ENCODE measurements at regions not wholly inside any gene's neighbourhood (a gene's known extent, or its start where the extent isn't known, plus 50 kb on each side); places are given as distances from the start of the nearest gene placed in this dataset.
"Not testable (repeated sequence)": the region's sequence is repeated elsewhere in the genome, so short reads cannot be mapped to it uniquely, and the experiment has no call there.

- intact Hi-C loops (cut with micrococcal nuclease) (no loop called here), dilution Hi-C loops (cut with MboI; ENCODE audit: extremely low pct_ligation_motif_present, low sequenced_read_pairs) (no loop called here)
- H3K9ac ChIP-seq (replicated peaks; ENCODE audit: extremely low read depth, insufficient read depth, low read length): no peak overlapping the region
- no TSS peak for BruUV-seq (replicated peaks)
- H3K27ac ChIP-seq (ENCODE audit: insufficient read depth, low read depth, low read length): no peak overlapping the region
- H3K4me3 ChIP-seq (replicated peaks in 1 of 3; ENCODE audit: insufficient read depth in 1 of 3, low read depth in 1 of 3, low read length in 3 of 3): no peak overlapping the region
- H3K4me1 ChIP-seq (ENCODE audit: control insufficient read depth, extremely low read depth, insufficient read depth, low read length): peaks cover 4% of the 10 kb centered on the region
- H4K20me1 ChIP-seq (replicated peaks; ENCODE audit: control insufficient read depth, extremely low read depth, insufficient read depth, low read length): no peaks in the 10 kb centered on the region
- no peaks in the 10 kb centered on the region for H3K79me2 ChIP-seq (ENCODE audit: control insufficient read depth, insufficient read depth, low read length)
- no peaks in the 10 kb centered on the region for H3K27me3 ChIP-seq (ENCODE audit: control insufficient read depth in 2 of 2, insufficient read depth in 2 of 2, low read length in 2 of 2)
- FAIRE-seq (no peak), DNase-seq (ENCODE audit: low read depth, low spot score) (no peak)
- TF ChIP-seq JUN (IDR thresholded peaks at IDR 0.05; ENCODE audit: borderline replicate concordance, insufficient read depth, insufficient read length, low read depth) (no peak), MAX (IDR thresholded peaks at IDR 0.05; ENCODE audit: insufficient read depth, insufficient read length) (no peak), GATA2 (IDR thresholded peaks at IDR 0.05; ENCODE audit: insufficient read depth, insufficient read length, low read depth, low read length) (no peak), FOS (IDR thresholded peaks at IDR 0.05; ENCODE audit: borderline replicate concordance, insufficient read depth, low read length) (no peak), POLR2A (IDR thresholded peaks at IDR 0.05; ENCODE audit: low read depth, low read length) (no peak), CTCF (IDR thresholded peaks at IDR 0.05; ENCODE audit: extremely low read depth in 1 of 2, insufficient read depth in 1 of 2, low read depth in 1 of 2, low read length in 2 of 2) (no peak)
- H3K36me3 ChIP-seq (ENCODE audit: control insufficient read depth in 2 of 2, extremely low read depth in 1 of 2, insufficient read depth in 2 of 2, low read length in 2 of 2): no peaks in the 10 kb centered on the region
- H3K9me1 ChIP-seq (replicated peaks; ENCODE audit: control insufficient read depth, extremely low read depth, insufficient read depth, low read length): no peaks in the 10 kb centered on the region
- POLR2A ChIA-PET: no interaction called here
- no peak overlapping the region for H3K4me2 ChIP-seq (ENCODE audit: insufficient read depth, low read length)
- H2AFZ ChIP-seq (ENCODE audit: low read depth, low read length): no peak overlapping the region
- CTCF ChIA-PET: no interaction called here
- no peaks in the 10 kb centered on the region for H3K9me3 ChIP-seq (replicated peaks; ENCODE audit: control insufficient read depth, insufficient read depth, low read length)
Observed at GRCh38 chr20:63135411-63135810, 80.5 kb downstream of the YTHDF1 start.

GRCh38 chr20:63134711-63135361 is 81.1 kb downstream of the YTHDF1 start:
- H3K4me1 ChIP-seq (ENCODE audit: control insufficient read depth, extremely low read depth, insufficient read depth, low read length); dilution Hi-C loops (cut with MboI; ENCODE audit: extremely low pct_ligation_motif_present, low sequenced_read_pairs); H3K4me2 ChIP-seq (ENCODE audit: insufficient read depth, low read length); FAIRE-seq; H3K27me3 ChIP-seq (ENCODE audit: control insufficient read depth in 2 of 2, insufficient read depth in 2 of 2, low read length in 2 of 2); H3K9me3 ChIP-seq (replicated peaks; ENCODE audit: control insufficient read depth, insufficient read depth, low read length); CTCF ChIA-PET; H3K79me2 ChIP-seq (ENCODE audit: control insufficient read depth, insufficient read depth, low read length); H3K4me3 ChIP-seq (replicated peaks in 1 of 3; ENCODE audit: insufficient read depth in 1 of 3, low read depth in 1 of 3, low read length in 3 of 3); H3K27ac ChIP-seq (ENCODE audit: insufficient read depth, low read depth, low read length); H4K20me1 ChIP-seq (replicated peaks; ENCODE audit: control insufficient read depth, extremely low read depth, insufficient read depth, low read length); POLR2A ChIA-PET; BruUV-seq (replicated peaks); H2AFZ ChIP-seq (ENCODE audit: low read depth, low read length); H3K9ac ChIP-seq (replicated peaks; ENCODE audit: extremely low read depth, insufficient read depth, low read length); DNase-seq (ENCODE audit: low read depth, low spot score); H3K36me3 ChIP-seq (ENCODE audit: control insufficient read depth in 2 of 2, extremely low read depth in 1 of 2, insufficient read depth in 2 of 2, low read length in 2 of 2); H3K9me1 ChIP-seq (replicated peaks; ENCODE audit: control insufficient read depth, extremely low read depth, insufficient read depth, low read length); intact Hi-C loops (cut with micrococcal nuclease): not testable (repeated sequence)
